HCT116 (cell line): ENCODE measurements at regions not wholly inside any gene's neighbourhood (a gene's known extent, or its start where the extent isn't known, plus 50 kb on each side); places are given as distances from the start of the nearest gene placed in this dataset.

Experiments used
- ATAC-seq: fragments of 200-7000 bp; cut with Tn5 transposase; 2 replicates; pipeline ENCODE4 v1.9.1; 2020; ENCODE audit warnings: mild to moderate bottlenecking, moderate library complexity
- BruUV-seq: library from RNA; stranded (reverse); fragments of 400-500 nt; replicated peaks from 2 replicates; lab custom pipeline; 2021; lab: Mats Ljungman, UMichigan
- CTCF ChIA-PET: fragments of 300-600 bp; sonication (Branson Sonifier 250); formaldehyde crosslinking; loops from one replicate; lab custom pipeline; 2021; ENCODE audit warnings: antibody characterized with exemption; lab: Charles Lee
- POLR2A ChIA-PET: fragments of 300-600, 350-600 bp; sonication (Branson Sonifier 250); formaldehyde crosslinking; loops from one replicate; lab custom pipeline; 2021; ENCODE audit warnings: antibody characterized with exemption; lab: Charles Lee
- RAD21 ChIA-PET, 2 experiments: fragments of 300-600 bp; sonication (Branson Sonifier 250); formaldehyde crosslinking; loops; one replicate each; lab custom pipeline; 2023; ENCODE audit warnings: low total read pairs in 2 of 2; ENCODE audit not compliant: uncharacterized antibody in 2 of 2, unreplicated experiment in 2 of 2, low non-redundant PET in 1 of 2; lab: Charles Lee
- DNase-seq: peaks from one replicate; pipeline ENCODE4 v3.0.0-alpha.2; 2010; ENCODE audit warnings: low read depth, low spot score
- H2AFZ ChIP-seq: fragments of 200-600 bp; shearing (Covaris generic), sonication (generic); 2 replicates; pipeline ENCODE4 v1.6.1; 2017; ENCODE audit warnings: low read depth, mixed run types, mixed read lengths, antibody characterized with exemption, low read length; ENCODE audit not compliant: poor library complexity, severe bottlenecking
- H3K27ac ChIP-seq: 2 replicates; pipeline ENCODE4 v1.5.1; 2012; ENCODE audit warnings: low read depth, low read length
- H3K27me3 ChIP-seq: fragments of 200-600 bp; sonication (generic); 2 replicates; pipeline ENCODE4 v1.6.1; 2016; ENCODE audit warnings: mixed run types, low read length, mixed read lengths; ENCODE audit not compliant: insufficient read depth
- H3K36me3 ChIP-seq, 2 experiments: fragments of 200-500 bp in 1 of 2; fragments of 200-600 bp in 1 of 2; sonication (Bioruptor generic) in 1 of 2; sonication (generic) in 1 of 2; 2 replicates each; pipeline versions ENCODE4 v1.5.1 to v1.6.1; 2014 to 2016; ENCODE audit warnings: low read length in 2 of 2, inconsistent platforms in 1 of 2, mixed read lengths in 1 of 2, mixed run types in 1 of 2; ENCODE audit not compliant: insufficient read depth in 2 of 2, control insufficient read depth in 1 of 2
- H3K4me1 ChIP-seq, 2 experiments: fragments of 200-600 bp in 1 of 2; sonication (generic) in 1 of 2; 2 replicates each; pipeline versions ENCODE4 v1.5.1 to v1.6.1; 2012 to 2017; ENCODE audit warnings: low read length in 2 of 2, inconsistent platforms in 1 of 2, mild to moderate bottlenecking in 1 of 2, mixed read lengths in 1 of 2, mixed run types in 1 of 2, moderate library complexity in 1 of 2; ENCODE audit not compliant: insufficient read depth in 2 of 2, control insufficient read depth in 1 of 2
- H3K4me2 ChIP-seq: fragments of 200-600 bp; sonication (generic); 2 replicates; pipeline ENCODE4 v1.6.1; 2017; ENCODE audit warnings: mixed run types, low read length, mixed read lengths
- H3K4me3 ChIP-seq, 2 experiments: fragments of 200-600 bp in 1 of 2; sonication (generic) in 1 of 2; replicated peaks in 1 of 2; 2 replicates each; pipeline ENCODE4 v1.5.1; 2011 to 2016; ENCODE audit warnings: low read length in 2 of 2, control low read depth in 1 of 2, low read depth in 1 of 2, mild to moderate bottlenecking in 1 of 2, mixed read lengths in 1 of 2, mixed run types in 1 of 2
- H3K79me2 ChIP-seq: fragments of 200-600 bp; sonication (generic); 2 replicates; pipeline ENCODE4 v1.6.1; 2017; ENCODE audit warnings: mild to moderate bottlenecking, mixed run types, low read length, moderate library complexity, mixed read lengths; ENCODE audit not compliant: insufficient read depth
- H3K9ac ChIP-seq: fragments of 200-600 bp; sonication (generic); 2 replicates; pipeline ENCODE4 v1.6.1; 2016; ENCODE audit warnings: low read length, mixed read lengths
- H3K9me2 ChIP-seq: fragments of 200-600 bp; sonication (generic), shearing (Covaris generic); 2 replicates; pipeline ENCODE4 v1.6.1; 2017; ENCODE audit warnings: mixed run types, mild to moderate bottlenecking, moderate library complexity; ENCODE audit not compliant: insufficient read depth
- H3K9me3 ChIP-seq, 2 experiments: fragments of 200-500 bp in 1 of 2; fragments of 200-600 bp in 1 of 2; sonication (Bioruptor generic) in 1 of 2; sonication (generic) in 1 of 2; 2 replicates each; pipeline ENCODE4 v1.6.1; 2014 to 2017; ENCODE audit warnings: low read length in 2 of 2, mixed read lengths in 2 of 2, inconsistent platforms in 1 of 2, low read depth in 1 of 2, mild to moderate bottlenecking in 1 of 2, mixed run types in 1 of 2, moderate library complexity in 1 of 2; ENCODE audit not compliant: control insufficient read depth in 1 of 2, insufficient read depth in 1 of 2
- H4K20me1 ChIP-seq: fragments of 200-600 bp; sonication (generic), shearing (Covaris generic); 2 replicates; pipeline ENCODE4 v1.6.1; 2017; ENCODE audit warnings: mixed run types, mild to moderate bottlenecking, moderate library complexity; ENCODE audit not compliant: insufficient read depth
- CBX3 ChIP-seq: IDR thresholded peaks from 2 replicates; pipeline ENCODE4 v1.6.1; 2012; ENCODE audit warnings: low read depth
- CEBPB ChIP-seq: IDR thresholded peaks from 2 replicates; pipeline ENCODE4 v1.6.1; 2012; ENCODE audit warnings: low read depth
- EZH2 ChIP-seq: fragments of 200-600 bp; sonication (generic); IDR thresholded peaks from 2 replicates; pipeline ENCODE4 v1.6.1; 2017; ENCODE audit warnings: antibody characterized with exemption, mixed run types
- FOSL1 ChIP-seq: IDR thresholded peaks from 2 replicates; pipeline ENCODE4 v1.6.1; 2012; ENCODE audit warnings: low read depth
- JUND ChIP-seq: IDR thresholded peaks from 2 replicates; pipeline ENCODE4 v1.6.1; 2012
- POLR2A ChIP-seq: IDR thresholded peaks from 2 replicates; pipeline ENCODE4 v1.7.0; 2011; ENCODE audit warnings: borderline replicate concordance; ENCODE audit not compliant: insufficient read depth, insufficient read length; ENCODE audit errors: extremely low read depth
- RAD21 ChIP-seq: IDR thresholded peaks from 2 replicates; pipeline ENCODE4 v1.6.1; 2012; ENCODE audit warnings: low read depth, mild to moderate bottlenecking
- SP1 ChIP-seq: IDR thresholded peaks from 2 replicates; pipeline ENCODE4 v1.6.1; 2012; ENCODE audit warnings: low read depth
- YY1 ChIP-seq: IDR thresholded peaks from 2 replicates; pipeline ENCODE4 v1.6.1; 2011; ENCODE audit warnings: low read length, low read depth, moderate library complexity, mild to moderate bottlenecking; ENCODE audit not compliant: insufficient replicate concordance; ENCODE audit errors: extremely low read depth
- intact Hi-C: fragments of 100-400 bp; cut with micrococcal nuclease; formaldehyde crosslinking; loops from 2 replicates; pipeline ENCODE4 v1.10.0; 2022
- TF ChIP-seq, protein P1 (sequence below): IDR thresholded peaks from 2 replicates; pipeline ENCODE4 v1.6.1; 2012; ENCODE audit warnings: low read depth
- TF ChIP-seq, protein P2 (sequence below): IDR thresholded peaks from 2 replicates; pipeline ENCODE4 v1.6.1; 2012

DNA sequence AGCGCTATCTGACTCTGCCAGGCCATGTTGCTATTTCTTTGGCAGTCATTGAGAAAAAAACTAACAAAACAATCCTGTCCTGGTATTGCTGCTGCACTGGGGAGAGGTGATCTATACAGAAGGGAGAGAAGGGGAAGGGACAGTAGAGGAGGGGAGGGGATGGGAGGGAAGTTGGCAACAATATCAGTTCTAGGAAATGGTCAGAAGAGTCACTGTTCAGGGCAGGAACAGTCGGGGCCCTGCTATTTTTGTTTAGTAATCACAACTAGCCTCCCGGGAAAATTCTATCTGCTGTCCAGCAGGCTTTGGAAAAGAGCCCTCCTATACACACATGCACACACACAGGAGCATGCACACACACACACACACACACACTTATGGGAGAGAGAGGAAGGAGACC is 142.3 kb upstream of the CARMIL1 start:
- no peaks in the 10 kb centered on the region for H3K9me2 ChIP-seq
- no peak for TF ChIP-seq FOSL1
- no peak for TF ChIP-seq POLR2A
- TF ChIP-seq CBX3 = no peak
- no peak for TF ChIP-seq CEBPB
- no peak for TF ChIP-seq RAD21
- TF ChIP-seq JUND = no peak
- TF ChIP-seq, protein P1, sequence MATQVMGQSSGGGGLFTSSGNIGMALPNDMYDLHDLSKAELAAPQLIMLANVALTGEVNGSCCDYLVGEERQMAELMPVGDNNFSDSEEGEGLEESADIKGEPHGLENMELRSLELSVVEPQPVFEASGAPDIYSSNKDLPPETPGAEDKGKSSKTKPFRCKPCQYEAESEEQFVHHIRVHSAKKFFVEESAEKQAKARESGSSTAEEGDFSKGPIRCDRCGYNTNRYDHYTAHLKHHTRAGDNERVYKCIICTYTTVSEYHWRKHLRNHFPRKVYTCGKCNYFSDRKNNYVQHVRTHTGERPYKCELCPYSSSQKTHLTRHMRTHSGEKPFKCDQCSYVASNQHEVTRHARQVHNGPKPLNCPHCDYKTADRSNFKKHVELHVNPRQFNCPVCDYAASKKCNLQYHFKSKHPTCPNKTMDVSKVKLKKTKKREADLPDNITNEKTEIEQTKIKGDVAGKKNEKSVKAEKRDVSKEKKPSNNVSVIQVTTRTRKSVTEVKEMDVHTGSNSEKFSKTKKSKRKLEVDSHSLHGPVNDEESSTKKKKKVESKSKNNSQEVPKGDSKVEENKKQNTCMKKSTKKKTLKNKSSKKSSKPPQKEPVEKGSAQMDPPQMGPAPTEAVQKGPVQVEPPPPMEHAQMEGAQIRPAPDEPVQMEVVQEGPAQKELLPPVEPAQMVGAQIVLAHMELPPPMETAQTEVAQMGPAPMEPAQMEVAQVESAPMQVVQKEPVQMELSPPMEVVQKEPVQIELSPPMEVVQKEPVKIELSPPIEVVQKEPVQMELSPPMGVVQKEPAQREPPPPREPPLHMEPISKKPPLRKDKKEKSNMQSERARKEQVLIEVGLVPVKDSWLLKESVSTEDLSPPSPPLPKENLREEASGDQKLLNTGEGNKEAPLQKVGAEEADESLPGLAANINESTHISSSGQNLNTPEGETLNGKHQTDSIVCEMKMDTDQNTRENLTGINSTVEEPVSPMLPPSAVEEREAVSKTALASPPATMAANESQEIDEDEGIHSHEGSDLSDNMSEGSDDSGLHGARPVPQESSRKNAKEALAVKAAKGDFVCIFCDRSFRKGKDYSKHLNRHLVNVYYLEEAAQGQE = no peak
- TF ChIP-seq EZH2 = no peak
- no peak for TF ChIP-seq SP1
- TF ChIP-seq, protein P2, sequence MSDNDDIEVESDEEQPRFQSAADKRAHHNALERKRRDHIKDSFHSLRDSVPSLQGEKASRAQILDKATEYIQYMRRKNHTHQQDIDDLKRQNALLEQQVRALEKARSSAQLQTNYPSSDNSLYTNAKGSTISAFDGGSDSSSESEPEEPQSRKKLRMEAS = no peak
- no peak for TF ChIP-seq YY1
- H3K4me3 ChIP-seq = no peak overlapping the region
- intact Hi-C loops = no loop called here
- H3K36me3 ChIP-seq = no peaks in the 10 kb centered on the region
- CTCF ChIA-PET = no interaction called here
- H3K27ac ChIP-seq = no peak overlapping the region
- H3K27me3 ChIP-seq = no peaks in the 10 kb centered on the region
- DNase-seq = no peak
- H3K79me2 ChIP-seq = no peaks in the 10 kb centered on the region
- no peak overlapping the region for H3K4me2 ChIP-seq
- ATAC-seq = no peak
- H3K9me3 ChIP-seq = no peaks in the 10 kb centered on the region
- RAD21 ChIA-PET = no interaction called here
- H2AFZ ChIP-seq = no peak overlapping the region
- no TSS peak for BruUV-seq
- H3K4me1 ChIP-seq = no peaks in the 10 kb centered on the region
- POLR2A ChIA-PET = no interaction called here
- no peak overlapping the region for H3K9ac ChIP-seq
- H4K20me1 ChIP-seq = no peaks in the 10 kb centered on the region
